NCI-H510A treated with DMSO at 0.1 percent for 48 hours (cell line): ENCODE measurements at regions not wholly inside any gene's neighbourhood (a gene's known extent, or its start where the extent isn't known, plus 50 kb on each side); places are given as distances from the start of the nearest gene placed in this dataset.

Experiments
- DNase-seq: peaks from one replicate; lab custom pipeline; 2025; lab: John Stamatoyannopoulos, UW

- DNase-seq: no peak
Observed at GRCh38 chr2:20560011-20560410, 90.9 kb downstream of the HS1BP3 start.

DNA sequence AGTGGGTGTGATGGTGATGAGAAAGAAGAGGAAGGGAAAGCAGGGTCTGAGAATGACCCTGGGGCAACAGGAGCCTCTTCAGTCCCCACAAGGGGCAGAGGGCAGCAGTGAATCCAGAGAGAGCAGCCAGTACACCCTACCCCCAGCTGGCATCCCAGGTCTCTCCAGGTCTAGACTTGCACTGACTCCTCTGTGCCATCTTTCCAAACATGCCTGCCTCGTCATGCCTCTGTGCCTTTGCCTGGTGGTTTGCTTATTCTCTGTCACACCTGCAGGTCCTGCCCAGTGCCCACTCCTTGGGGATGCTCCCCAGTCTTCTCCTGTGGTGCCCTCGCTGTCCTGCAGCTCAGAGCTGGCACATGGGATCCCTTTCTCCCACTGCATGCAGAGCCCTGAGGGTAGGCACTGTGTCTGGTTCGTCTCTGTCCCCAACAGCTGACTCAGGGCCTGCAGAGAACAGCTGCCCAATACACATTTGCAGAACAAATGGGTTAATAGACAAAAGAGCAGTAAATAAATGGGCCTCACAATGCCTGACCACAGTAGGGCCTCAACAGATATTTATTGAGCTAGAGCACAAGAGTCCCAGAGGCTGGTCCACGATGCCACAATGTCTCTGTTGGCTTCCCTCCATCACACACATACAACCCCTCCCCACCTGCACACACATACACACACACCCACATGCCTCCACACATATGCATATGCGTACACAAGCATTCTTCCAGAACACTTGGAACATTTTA is 89.8 kb downstream of the HS1BP3 start:
- DNase-seq: no peak

DNA sequence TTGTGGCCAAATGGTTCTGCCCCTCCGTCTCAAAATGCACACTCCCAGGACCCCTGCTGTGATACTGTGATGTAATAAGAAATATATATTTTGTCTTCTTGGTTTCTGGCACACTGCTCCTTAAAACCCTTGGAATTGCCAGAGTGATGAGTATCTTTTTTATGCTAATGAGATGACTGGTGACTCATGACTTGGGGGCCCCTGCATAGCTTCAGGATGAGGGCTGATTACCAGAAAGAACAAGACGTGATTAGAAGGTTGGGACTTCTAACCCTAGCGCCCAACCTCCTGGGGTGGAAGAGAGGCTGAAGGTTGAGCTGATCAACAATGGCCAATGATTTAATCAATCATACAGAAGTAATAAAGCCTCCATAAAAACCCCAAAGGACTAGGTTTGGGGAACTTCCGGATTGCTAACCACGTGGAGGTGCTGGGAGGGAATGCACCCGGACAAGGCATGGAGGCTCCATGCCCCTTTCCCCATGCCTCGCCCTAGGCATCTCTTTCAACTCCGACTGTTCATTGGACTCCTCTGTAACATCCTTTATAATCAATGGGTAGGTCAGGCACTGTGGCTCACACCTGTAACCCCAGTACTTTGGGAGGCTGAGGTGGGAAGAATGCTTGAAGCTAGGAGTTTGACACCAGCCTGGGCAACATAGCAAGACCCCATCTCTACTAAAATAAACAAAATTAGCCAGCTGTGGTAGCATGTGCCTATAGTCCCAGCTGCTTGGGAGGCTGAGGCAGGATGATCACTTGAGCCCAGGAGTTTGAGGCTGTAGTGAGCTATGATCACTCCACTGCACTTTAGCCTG is 89.1 kb downstream of the HS1BP3 start:
- no peak for DNase-seq

- no peak for DNase-seq
Observed at GRCh38 chr2:20562540-20563225, 88.2 kb downstream of the HS1BP3 start.

GRCh38 chr2:20563251-20563650 is 87.6 kb downstream of the HS1BP3 start:
- no peak for DNase-seq

DNA sequence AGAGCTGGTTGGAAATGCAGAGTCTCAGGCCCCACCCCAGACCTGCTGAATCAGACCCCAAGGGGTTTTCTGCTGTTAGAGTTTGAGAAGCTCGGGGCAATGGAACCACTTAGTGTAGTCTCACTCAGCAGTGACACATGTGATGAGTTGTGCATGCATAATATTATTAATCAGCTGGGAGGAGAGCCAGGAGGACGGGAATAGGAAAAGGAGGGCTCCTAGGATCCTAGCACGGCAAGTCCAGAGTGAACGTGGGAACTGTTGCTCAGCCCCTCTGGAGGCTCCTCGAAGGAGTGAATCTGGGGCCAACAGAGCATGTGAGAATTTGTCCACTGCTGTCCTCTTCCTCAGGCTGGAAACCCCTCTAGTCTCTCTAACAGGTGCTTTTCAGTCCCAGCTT is 87.1 kb downstream of the HS1BP3 start:
- no peak for DNase-seq

DNA sequence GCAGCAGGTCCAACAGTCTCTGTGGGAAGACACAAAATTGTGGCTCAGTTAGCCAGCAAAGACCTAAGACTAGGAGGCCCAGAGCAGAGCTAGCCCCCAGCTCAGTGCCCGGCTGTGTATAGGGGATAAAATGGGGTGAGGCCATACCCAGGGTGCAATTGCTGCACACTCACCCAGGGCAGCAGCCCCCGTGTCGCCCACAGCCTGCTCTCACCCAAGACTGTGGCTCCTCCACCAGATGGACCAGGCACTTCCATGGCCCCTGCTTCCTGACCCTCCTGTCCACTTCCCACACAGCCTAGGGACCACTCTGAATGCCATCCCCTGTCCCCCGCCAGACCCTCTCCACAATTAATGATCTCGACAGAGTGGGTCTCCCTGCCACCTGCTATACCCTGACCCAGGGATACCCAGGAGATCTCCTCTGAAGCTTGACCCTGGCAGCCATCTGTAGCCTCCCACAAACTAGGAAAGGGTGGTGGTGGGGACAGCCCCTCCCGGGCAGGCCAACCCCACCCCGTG is 85.7 kb downstream of the HS1BP3 start:
- DNase-seq: no peak

GRCh38 chr2:20565623-20566236 is 85.2 kb downstream of the HS1BP3 start:
- no peak for DNase-seq

DNA sequence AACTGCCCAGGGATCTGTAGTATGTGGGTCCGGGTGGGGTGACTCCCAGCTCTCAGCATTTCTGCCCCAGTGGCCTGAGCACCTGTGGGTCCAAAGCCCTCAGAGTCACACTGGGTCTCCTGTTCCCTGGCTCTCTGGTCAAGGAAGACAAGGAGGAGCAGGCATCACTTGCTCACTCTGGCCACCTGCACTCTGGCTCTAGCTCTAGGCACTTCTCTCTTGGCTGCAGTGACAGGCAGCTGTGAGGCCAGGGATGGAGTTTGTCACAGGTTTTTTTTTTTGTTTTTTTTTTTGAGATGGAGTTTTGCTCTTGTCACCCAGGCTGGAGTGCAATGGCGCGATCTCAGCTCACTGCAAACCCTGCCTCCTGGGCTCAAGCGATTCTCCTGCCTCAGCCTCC is 84.6 kb downstream of the HS1BP3 start:
- no peak for DNase-seq

DNA sequence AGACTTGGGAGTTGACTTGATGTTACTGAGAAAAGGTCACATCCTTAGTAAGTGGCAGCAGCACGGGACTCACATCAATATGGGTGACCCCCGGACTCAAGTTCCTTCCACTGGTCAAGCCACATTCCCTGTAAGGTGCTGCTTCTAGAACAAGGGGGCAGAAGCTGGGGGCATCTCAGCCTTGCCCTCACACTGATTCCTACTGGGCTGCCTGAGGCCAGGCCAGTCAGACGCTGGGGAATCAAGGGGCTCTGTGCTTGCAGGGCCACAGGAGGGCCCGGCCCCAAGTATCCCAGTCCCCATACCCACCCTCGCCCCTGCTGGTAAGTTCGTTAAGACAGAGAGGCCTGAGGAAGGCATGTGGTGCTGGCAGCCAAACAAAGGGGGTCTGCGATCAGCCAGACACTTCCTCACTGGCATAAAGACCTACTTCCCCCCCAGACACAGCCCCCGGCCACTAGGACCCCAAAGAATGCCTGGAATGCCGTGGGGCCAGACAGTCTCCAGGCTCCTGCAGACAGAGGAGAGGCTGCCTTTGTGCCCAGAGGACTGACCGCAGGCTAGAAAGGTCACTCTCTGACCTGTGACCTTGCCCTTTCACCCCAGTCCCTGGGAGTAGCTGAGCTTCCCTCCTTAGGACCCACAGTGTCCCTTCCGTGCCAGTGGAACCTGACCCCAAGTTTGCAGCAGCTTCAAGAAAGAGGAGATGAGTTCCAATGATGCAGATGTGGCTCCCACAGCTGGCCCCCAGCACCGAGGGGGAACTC is 83.6 kb downstream of the HS1BP3 start:
- DNase-seq: no peak
